DND-41 (cell line): ENCODE measurements at regions not wholly inside any gene's neighbourhood (a gene's known extent, or its start where the extent isn't known, plus 50 kb on each side); places are given as distances from the start of the nearest gene placed in this dataset.

ENCODE experiments used
- CTCF ChIP-seq: IDR thresholded peaks from 2 replicates; pipeline ENCODE4 v1.5.1; 2012; ENCODE audit warnings: borderline replicate concordance, low read length, moderate library complexity, mild to moderate bottlenecking; ENCODE audit not compliant: poor library complexity, severe bottlenecking; ENCODE audit errors: extremely low read depth
- EZH2 ChIP-seq: IDR thresholded peaks from 3 replicates; pipeline ENCODE4 v1.6.1; 2012; ENCODE audit warnings: borderline replicate concordance, low read depth, mild to moderate bottlenecking, moderate library complexity, low read length, inconsistent platforms; ENCODE audit not compliant: severe bottlenecking

DNA sequence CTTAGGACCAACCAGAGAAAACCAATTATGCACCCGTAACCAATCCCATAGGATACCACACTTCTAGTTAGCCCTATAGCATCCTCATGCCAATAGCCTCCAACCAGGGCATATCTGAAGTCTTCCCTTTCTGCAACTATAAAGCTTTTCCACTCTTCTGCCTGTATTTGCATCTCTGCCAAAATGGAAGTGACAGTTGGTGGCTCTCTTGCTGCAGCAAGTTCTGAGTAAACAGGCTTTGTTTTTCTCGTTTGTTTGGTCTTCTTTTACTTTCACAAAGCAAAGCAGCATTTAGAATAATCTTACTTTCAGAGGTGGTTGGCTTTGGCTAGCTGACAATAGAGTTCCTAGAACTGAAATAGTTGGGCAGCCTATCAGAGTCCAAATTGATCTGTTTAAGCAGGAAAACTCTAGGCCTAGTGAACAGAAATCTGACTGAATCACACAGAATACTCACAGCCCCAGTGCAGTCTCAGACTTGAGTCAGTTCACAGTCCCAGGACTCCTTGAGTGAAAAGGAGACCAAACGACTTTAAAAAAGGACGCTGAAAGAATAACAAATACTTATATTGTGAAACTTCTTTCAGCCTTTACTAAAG lies 1029.7 kb upstream of the LRFN5 start:
- TF ChIP-seq EZH2 (no peak), CTCF (no peak)
